Osteoblast (primary cell): ENCODE measurements at regions not wholly inside any gene's neighbourhood (a gene's known extent, or its start where the extent isn't known, plus 50 kb on each side); places are given as distances from the start of the nearest gene placed in this dataset.

Experiments
- DNase-seq: peaks from one replicate; pipeline ENCODE4 v3.0.0; 2011; ENCODE audit warnings: low spot score, mixed read lengths; ENCODE audit not compliant: insufficient read length; ENCODE audit errors: missing footprints
- H2AFZ ChIP-seq: 2 replicates; pipeline ENCODE4 v1.6.0; 2011; ENCODE audit warnings: mild to moderate bottlenecking, low read length
- H3K27ac ChIP-seq: 2 replicates; pipeline ENCODE4 v1.5.1; 2011; ENCODE audit warnings: mild to moderate bottlenecking, low read depth, low read length, moderate library complexity
- H3K27me3 ChIP-seq: 2 replicates; pipeline ENCODE4 v1.6.0; 2012; ENCODE audit warnings: mild to moderate bottlenecking, control low read depth, inconsistent platforms, low read length, moderate library complexity; ENCODE audit not compliant: insufficient read depth
- H3K36me3 ChIP-seq: 2 replicates; pipeline ENCODE4 v1.5.1; 2011; ENCODE audit warnings: mild to moderate bottlenecking, low read length, control low read depth, moderate library complexity; ENCODE audit not compliant: insufficient read depth
- H3K4me1 ChIP-seq: 2 replicates; pipeline ENCODE4 v1.5.1; 2011; ENCODE audit warnings: mild to moderate bottlenecking, low read length, control low read depth, moderate library complexity; ENCODE audit not compliant: insufficient read depth
- H3K4me2 ChIP-seq: 2 replicates; pipeline ENCODE4 v1.6.0; 2011; ENCODE audit warnings: mild to moderate bottlenecking, low read length; ENCODE audit not compliant: insufficient read depth
- H3K4me3 ChIP-seq: fragments of 200-600 bp; sonication (generic); 3 replicates; pipeline ENCODE4 v1.5.1; 2012; ENCODE audit warnings: mild to moderate bottlenecking, low read length, inconsistent platforms; ENCODE audit not compliant: insufficient read depth
- H3K79me2 ChIP-seq: 2 replicates; pipeline ENCODE4 v1.6.0; 2012; ENCODE audit warnings: mild to moderate bottlenecking, low read length, control low read depth, inconsistent platforms; ENCODE audit not compliant: insufficient read depth
- H3K9me3 ChIP-seq: 2 replicates; pipeline ENCODE4 v1.5.1; 2011; ENCODE audit warnings: low read depth, low read length, control low read depth
- H4K20me1 ChIP-seq: 2 replicates; pipeline ENCODE4 v1.6.0; 2012; ENCODE audit warnings: mild to moderate bottlenecking, low read length, control low read depth; ENCODE audit not compliant: insufficient read depth
- CTCF ChIP-seq: IDR thresholded peaks from 2 replicates; pipeline ENCODE4 v1.5.1; 2011; ENCODE audit warnings: mild to moderate bottlenecking, low read depth, low read length, moderate library complexity; ENCODE audit errors: extremely low read depth

DNA sequence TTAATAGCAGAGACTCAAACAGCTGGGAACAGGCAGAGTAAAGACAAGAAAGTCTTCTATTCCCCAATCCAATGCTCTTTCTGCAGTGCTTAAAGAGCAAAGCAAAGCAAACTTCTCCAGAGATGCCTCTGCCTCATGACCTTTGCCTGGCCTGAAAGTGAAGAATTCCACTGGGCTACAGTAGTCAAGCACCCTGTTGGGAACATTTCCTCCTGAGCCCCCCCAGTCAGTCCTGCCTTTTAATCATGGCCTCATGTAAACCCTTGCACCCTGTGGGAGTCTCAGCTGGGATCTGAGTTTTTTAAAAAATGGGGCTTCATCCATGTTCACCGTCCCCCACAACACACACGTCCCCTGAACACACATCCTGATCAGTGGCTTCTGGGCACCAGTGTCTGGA, 62.7 kb upstream of the TSPAN11 start:
- Histone ChIP-seq H2AFZ (no peak overlapping the region), H3K4me2 (no peak overlapping the region), H3K9me3 (no peaks in the 10 kb centered on the region), H3K4me3 (no peak overlapping the region), H4K20me1 (no peaks in the 10 kb centered on the region), H3K79me2 (no peaks in the 10 kb centered on the region), H3K27ac (no peak overlapping the region), H3K36me3 (no peaks in the 10 kb centered on the region), H3K27me3 (peaks cover 8% of the 10 kb centered on the region), H3K4me1 (peaks cover 5% of the 10 kb centered on the region)
- TF ChIP-seq CTCF, result no peak
- DNase-seq, result no peak

DNA sequence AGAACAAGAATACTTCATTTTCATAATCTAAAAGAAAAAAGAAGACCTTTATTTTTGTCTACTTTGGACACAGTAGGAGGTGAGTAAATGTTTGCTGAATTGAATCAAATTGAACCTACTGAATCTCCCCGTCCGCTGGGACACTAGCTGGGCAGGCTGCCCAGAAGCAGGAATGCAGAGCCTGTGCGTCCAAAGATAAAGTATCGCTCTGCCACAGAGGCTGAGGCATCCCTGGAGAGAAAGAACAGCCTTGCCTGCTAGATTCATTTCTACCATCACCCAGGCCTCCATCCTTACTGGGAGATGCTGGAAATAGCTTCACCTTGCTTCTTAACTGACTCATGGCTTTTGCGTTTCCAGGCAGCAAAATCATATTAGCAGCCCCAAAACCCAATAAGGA, 64.1 kb upstream of the TSPAN11 start:
- Histone ChIP-seq H4K20me1 (no peaks in the 10 kb centered on the region), H3K4me2 (no peak overlapping the region), H3K36me3 (no peaks in the 10 kb centered on the region), H3K4me3 (no peak overlapping the region), H2AFZ (no peak overlapping the region), H3K79me2 (no peaks in the 10 kb centered on the region), H3K4me1 (peaks cover 5% of the 10 kb centered on the region), H3K27ac (no peak overlapping the region), H3K9me3 (no peaks in the 10 kb centered on the region), H3K27me3 (peaks cover 8% of the 10 kb centered on the region)
- peak; percentile 34 for DNase-seq
- TF ChIP-seq CTCF, result no peak

GRCh38 chr12:30859226-30859625, 67.3 kb upstream of the TSPAN11 start:
- Histone ChIP-seq H3K27ac (no peak overlapping the region), H4K20me1 (no peaks in the 10 kb centered on the region), H3K4me3 (no peak overlapping the region)

GRCh38 chr12:30858471-30858870, 68.1 kb upstream of the TSPAN11 start:
- Histone ChIP-seq H3K9me3 (no peaks in the 10 kb centered on the region), H3K4me3 (no peak overlapping the region), H2AFZ (no peak overlapping the region), H3K27ac (no peak overlapping the region), H3K79me2 (no peaks in the 10 kb centered on the region), H3K36me3 (no peaks in the 10 kb centered on the region), H3K4me2 (no peak overlapping the region), H3K27me3 (peaks cover 4% of the 10 kb centered on the region), H3K4me1 (peaks cover 5% of the 10 kb centered on the region), H4K20me1 (no peaks in the 10 kb centered on the region)
- TF ChIP-seq CTCF, result no peak
- no peak for DNase-seq

More at GRCh38 chr12:30859226-30859625, 67.3 kb upstream of the TSPAN11 start:
- no peak for TF ChIP-seq CTCF
- Histone ChIP-seq H3K79me2 (no peaks in the 10 kb centered on the region), H3K27me3 (peaks cover 8% of the 10 kb centered on the region), H3K4me1 (peaks cover 5% of the 10 kb centered on the region), H3K36me3 (no peaks in the 10 kb centered on the region), H3K4me2 (no peak overlapping the region), H3K9me3 (no peaks in the 10 kb centered on the region), H2AFZ (no peak overlapping the region)
- DNase-seq, result no peak
